GM19452 (cell line): ENCODE measurements at regions not wholly inside any gene's neighbourhood (a gene's known extent, or its start where the extent isn't known, plus 50 kb on each side); places are given as distances from the start of the nearest gene placed in this dataset.
"Not testable (repeated sequence)": the region's sequence is repeated elsewhere in the genome, so short reads cannot be mapped to it uniquely, and the experiment has no call there.

ENCODE experiments used
- ATAC-seq: cut with Tn5 transposase; IDR thresholded peaks from one replicate; pipeline ENCODE4 v1.9.1; 2021; ENCODE audit not compliant: unreplicated experiment

DNA sequence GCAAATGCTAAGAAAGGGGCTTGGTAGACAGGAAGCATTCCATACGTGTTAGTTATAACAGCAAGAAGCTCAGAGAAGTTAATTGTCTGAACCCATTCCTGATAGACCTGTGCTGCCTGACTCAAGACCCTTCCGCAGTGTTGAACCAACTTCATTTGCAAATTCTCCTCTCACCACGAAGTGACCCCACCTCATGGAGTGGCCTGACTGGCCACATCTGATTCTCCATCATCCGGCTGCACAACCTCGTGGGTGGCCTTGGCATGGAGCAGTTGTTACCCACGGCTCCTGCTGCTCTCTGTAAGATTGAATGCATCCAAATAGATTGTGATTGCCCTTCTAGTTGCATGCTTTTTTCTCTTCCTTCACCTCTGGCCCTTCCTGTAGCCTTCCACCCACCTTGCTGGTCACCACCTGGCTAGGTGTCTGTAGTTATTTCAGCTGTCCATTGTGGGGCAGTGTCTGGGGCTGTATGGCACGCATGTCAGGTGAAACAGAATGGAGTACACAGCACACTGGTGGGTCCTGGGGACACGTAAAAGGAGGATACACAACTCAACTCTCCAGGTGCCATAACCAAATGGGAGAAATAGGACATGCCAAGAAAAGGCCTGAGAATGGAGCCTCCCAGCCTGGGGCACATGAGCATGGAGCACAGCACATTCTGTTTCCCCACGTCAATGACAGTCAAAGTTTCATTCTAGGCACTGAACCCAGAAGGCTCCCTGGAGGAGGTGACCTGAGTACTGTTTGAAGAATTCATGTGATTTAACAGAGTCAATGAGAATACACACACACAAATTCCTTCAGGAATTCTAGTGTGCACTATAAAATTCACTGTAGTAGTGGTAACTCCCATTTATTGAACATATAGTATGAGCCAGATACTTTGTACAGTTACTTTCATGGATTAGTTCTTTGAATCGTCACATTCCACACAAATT lies 70.5 kb upstream of the PTCH1 start:
- no peak for ATAC-seq

DNA sequence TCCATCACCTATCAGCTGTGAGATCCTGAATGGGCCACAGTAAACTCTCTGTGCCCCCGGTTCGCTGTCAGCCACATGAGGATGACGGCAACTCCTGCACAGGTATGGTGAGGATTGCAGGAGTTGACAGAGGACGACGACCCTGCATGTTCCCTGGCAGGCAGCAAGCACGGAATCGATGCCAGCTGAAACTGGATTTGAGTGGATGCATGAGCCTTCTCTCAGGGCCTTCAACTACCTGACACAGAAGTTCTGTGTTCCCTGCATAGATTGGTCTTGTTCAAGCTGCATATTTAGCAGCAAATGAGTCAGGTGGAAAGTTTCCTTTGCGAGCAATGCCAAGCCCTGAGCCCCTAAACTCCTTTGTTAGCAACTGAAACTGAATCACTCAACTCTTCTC lies 69.6 kb upstream of the PTCH1 start:
- ATAC-seq, result no peak

DNA sequence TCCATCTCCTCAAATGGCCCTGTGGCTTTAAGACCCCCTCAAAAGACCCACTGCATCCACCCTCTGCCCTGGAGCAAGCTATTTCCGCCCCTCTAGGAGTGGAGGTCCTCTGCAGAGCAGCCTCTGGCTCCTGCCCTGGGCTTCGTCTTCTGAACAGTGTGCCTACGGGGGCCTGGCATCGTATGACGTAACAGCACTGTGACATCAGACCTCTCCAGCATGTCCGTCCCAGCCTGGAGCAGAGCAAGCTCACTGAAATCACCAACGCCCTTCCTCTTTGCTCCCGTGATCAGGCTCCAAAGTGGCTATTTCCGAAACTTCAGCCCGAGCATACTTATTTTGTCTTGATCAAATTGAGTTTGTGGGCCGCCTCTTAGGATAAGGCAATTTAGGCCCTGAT lies 69.1 kb upstream of the PTCH1 start:
- ATAC-seq, result no peak

DNA sequence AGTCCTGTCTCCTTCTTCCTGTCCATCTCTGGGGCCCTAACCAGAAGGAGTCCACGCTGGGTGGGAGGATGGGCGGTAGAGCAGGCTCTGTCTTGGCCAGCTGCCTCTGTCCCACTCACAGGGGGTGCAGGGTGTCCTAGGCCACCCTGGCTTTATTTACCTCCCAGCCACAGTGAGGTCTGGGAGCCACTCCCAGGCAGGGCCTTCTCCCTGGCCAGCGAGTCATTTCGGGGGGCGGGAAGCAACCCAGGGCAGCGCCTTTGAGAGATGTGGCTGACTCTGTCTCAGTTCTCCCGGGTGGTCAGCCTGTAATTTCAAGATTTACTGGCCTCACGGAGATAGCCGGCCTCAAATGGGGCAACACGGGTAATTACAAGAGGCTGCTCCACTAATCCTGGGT lies 67.4 kb upstream of the PTCH1 start:
- no peak for ATAC-seq

DNA sequence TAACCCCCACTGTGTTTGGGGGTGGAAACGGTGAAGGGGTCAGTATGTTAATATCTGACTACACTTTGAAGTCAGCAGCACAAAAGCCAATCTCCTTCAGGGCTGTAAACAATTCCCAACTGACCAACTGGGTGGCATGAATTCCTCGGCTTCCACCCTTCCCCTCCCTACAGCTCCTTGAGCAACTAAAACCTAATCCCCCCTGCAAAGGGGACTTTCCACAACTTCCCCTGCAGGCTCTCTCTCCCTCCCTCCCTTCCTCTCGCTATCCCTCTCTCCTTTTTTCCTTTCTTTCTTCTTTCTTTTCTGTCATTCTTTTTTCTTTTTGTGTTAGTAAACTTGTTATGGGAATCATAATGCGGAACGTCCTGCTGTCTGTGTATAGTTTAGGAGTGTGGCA lies 65.1 kb upstream of the PTCH1 start:
- no peak for ATAC-seq

DNA sequence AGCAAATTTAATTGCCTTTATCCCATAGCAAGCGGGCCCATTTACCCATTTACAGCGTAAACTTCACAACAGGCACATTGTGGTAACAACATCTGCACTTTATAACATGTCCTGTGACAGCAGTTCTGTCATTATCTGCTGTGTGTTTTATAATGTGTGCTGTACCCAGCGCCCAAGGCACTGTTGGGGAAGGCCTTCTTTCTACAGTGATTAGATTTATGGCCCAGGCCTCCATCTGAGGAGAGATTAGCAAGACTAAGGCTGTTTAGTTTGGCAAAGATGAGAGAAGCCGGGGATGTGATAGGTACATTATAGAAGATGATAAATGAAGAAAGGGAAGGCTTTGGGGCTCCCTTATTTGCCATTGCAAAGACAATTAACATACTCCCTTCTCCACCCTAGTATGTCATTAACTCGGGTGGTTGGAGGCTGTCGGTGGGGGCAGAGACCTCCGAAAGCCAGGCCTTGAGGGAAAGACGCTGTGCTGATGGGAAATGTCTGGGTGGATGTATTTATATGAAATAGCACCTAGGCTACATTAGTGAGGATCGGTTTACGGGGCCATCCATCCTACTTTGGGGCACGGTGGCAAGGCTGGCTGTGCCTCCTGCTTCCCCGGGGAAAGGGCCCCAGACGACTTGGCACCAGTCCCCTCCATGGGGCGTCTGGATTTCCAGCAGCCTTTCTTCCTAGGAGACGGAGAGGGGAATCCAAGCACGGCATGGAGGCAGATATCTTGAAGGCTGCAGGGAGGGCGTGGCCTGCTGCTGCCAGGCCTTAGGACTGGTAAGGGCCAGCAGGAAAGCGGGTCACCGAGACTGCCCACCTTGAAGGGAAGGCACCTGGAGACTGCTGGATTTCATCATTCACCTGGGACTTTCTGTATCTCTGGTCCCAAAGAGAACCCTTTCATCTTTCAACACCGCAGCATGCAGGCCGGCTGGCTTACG lies 64.3 kb upstream of the PTCH1 start:
- no peak for ATAC-seq

DNA sequence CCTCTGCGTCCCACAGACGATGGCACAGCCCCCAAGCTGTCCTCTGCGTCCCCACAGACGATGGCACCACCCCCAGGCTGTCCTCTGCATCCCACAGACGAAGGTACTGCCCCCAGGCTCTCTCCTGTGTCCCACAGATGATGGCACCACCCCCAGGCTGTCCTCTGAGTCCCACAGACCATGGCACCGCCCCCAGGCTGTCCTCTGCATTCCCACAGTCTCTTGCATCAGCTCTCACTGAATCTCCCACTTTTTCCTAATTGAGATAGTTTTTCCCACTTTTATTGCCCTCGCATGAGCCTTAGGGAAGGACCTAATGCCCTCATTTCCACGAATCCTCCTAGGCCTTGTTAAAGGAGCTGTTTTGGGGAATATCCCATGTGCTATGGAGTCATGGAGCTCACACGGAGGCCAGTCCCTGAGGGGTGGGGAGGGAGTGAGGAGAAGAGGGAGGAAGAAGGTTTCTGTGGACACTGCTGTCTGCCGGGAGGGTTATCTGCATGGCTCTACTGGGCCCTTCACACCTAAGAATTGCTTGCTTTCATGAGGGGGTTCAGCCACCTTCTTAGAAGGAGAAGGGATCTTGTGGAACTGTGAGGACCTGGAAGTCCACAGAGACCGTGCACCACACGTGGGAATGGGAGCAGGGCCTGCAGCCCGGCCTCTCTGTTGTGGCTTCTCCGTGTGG lies 58.2 kb upstream of the PTCH1 start:
- no peak for ATAC-seq

DNA sequence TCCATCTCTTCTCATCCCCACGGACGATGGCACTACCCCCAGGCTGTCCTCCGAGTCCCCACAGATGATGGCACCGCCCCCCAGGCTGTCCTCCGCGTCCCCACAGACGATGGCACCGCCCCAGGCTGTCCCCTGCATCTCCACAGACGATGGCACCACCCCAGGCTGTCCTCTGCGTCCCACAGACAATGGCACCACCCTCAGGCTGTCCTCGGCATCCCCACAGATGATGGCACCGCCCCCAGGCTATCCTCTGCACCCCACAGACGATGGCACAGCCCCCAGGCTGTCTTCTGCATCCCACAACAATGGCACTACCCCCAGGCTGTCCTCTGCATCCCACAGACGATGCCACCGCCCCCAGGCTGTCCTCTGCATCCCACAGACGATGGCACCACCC lies 57.4 kb upstream of the PTCH1 start:
- ATAC-seq, result no peak

DNA sequence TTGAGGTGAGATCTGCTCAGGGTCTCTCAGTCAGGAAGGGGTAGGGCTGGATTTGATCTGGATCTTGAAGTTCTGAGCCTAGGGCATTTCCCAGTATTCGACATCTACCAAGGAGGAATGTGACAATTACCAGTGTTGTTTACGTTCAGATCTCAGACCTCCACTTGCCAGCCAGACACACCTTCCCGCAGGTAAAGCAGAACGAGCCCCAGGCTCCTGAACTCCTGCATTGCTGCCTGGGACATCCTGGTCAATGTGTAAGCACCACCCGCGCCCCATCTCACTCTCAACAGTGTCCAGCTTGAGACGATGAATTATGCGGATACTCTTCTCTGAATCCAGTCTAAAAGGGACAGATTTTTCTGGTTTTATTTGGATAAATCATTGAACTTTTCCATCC lies 56.7 kb upstream of the PTCH1 start:
- no peak for ATAC-seq

DNA sequence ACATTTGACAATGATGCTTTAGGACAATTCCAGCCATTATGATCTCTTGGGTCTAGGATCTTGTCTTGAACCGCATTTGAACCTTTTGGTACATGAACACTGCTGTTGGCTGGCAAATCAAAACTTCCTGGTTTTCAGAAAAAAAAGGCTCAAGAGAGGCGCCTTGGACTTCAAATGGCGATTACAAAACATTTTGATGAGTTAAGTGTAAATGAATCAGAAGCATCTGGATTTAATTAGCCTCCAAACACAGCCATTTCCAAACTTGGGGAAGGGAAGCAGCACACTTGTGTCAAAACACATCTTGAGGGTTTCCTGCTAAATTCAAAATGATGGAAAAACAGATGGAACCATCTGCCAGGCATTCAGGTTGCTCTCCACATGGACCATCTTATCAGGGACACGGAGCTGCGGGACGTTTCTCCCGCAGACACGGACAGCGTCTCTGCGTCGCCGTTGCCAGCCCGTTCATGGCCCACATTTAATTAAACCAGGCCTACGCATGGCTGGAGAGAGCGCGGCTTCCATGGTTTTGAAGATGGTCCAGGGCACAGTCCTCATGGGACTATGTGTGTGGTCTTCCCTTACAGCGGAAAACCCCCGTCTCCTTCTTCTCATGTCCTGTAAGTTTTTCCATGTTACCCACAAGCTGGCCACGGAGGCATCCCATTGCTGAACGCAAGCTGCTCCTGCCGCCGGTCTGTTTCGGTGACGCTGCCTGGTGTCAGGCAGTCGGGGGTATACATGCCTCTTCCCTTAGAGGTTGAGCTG lies 55.8 kb upstream of the PTCH1 start:
- ATAC-seq, result no peak

DNA sequence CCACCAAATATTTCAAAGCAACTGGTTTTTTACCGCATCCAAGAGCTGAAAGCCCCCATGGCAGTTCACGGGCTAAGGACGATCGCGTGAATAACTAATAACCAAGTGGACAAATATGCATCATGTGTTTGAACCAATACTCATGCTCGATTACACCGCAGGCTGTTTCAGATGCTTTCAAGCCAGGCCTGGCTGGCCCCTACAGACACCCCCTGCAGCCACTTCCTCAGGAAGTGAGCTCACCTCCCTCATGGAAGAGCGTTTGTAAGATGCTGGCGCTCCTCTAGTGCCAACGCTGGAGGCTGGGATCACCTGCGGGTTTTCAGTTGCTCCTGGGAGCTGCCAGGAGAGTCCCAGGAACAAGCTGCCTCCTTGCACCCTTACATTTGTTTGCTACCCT lies 53.9 kb upstream of the PTCH1 start:
- no peak for ATAC-seq

DNA sequence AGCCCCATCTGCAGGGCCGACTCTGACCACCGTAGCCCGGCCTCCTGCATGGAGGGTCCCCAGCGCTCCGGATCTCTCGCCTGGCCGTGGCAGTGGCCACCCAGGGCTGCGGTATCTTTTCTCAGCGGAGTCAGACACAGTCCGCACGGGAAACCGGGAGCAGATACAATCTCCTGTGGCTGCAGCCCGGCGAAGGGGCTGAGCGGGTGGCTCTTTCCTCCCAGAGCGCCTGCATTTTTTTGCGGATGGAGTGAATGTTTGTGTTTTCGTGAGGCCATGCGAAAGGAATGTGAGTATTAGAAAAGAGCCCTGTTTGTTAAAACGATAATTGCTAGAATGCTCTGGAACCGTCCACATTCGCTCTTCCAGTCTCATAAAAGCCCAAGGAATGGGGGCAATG lies 53.4 kb upstream of the PTCH1 start:
- no peak for ATAC-seq

DNA sequence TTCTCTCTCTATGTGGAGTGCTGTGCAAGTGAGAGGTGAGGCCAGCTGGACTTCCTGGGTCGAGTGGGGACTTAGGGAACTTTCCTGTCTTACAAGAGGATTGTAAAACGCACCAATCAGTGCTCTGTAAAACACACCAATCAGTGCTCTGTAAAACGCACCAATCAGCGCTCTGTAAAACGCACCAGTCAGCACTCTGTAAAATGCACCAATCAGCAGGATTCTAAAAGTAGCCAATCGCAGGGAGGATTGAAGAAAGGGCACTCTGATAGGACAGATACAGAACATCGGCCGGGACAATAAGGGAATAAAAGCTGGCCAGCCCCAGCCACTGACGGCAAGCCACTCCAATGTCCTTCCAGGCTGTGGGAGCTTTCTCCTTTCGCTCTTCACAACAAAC lies 52.0 kb upstream of the PTCH1 start:
- ATAC-seq, result not testable (repeated sequence)
